ENCODE measurements at regions not wholly inside any gene's neighbourhood (a gene's known extent, or its start where the extent isn't known, plus 50 kb on each side); places are given as distances from the start of the nearest gene placed in this dataset.

DNA sequence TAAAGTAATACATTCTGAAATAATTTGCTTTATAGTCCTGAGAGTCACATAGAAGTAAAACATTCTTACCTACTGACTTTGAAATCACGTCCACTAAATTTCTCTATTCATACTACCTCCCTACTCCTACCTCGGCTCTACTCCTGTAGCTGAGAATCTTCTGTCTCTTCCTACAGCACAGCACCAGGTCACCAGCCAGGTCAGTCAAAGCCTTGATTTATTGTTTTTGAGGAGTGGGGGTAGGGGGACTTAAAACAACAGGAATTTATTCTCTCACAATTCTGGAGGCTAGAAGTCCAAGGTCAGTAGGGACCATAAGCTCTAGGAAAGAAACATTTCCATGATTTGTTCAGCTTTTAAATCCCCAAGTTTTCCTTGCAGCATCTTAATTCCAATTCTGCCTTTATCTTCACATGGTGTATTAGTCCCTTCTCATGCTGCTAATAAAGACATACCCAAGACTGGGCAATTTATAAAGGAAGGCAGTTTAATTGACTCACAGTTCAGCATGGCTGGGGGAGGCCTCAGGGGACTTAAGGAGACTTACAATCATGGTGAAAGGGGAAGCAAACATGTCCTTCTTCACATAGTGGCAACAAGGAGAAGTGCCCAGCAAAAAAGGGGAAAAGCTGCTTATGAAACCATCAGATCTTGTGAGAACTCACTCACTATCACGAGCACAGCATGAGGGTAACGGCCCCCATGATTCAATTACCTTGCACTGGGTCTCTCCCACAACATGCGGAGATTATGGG is 49.6 kb upstream of the CCNG1 start:
- Histone ChIP-seq H3K9me3 (ENCODE audit: low read length) (no peaks in the 10 kb centered on the region), H3K36me3 (ENCODE audit: insufficient read depth, low read length) (no peaks in the 10 kb centered on the region), H3K27me3 (ENCODE audit: insufficient read depth, low read length) (no peaks in the 10 kb centered on the region), H3K4me1 (ENCODE audit: insufficient read depth, low read length) (peaks cover 13% of the 10 kb centered on the region), H3K4me3 (ENCODE audit: low read length) (no peak overlapping the region), H2AFZ (ENCODE audit: low read depth, low read length) (no peak overlapping the region)

Data from neuron (in vitro differentiated cells).